DMS 273 (cell line): ENCODE measurements at regions not wholly inside any gene's neighbourhood (a gene's known extent, or its start where the extent isn't known, plus 50 kb on each side); places are given as distances from the start of the nearest gene placed in this dataset.
"Not testable (repeated sequence)": the region's sequence is repeated elsewhere in the genome, so short reads cannot be mapped to it uniquely, and the experiment has no call there.

Source experiments
- DNase-seq: peaks from one replicate; lab custom pipeline; 2025; ENCODE audit not compliant: unreplicated experiment; lab: John Stamatoyannopoulos, UW

DNA sequence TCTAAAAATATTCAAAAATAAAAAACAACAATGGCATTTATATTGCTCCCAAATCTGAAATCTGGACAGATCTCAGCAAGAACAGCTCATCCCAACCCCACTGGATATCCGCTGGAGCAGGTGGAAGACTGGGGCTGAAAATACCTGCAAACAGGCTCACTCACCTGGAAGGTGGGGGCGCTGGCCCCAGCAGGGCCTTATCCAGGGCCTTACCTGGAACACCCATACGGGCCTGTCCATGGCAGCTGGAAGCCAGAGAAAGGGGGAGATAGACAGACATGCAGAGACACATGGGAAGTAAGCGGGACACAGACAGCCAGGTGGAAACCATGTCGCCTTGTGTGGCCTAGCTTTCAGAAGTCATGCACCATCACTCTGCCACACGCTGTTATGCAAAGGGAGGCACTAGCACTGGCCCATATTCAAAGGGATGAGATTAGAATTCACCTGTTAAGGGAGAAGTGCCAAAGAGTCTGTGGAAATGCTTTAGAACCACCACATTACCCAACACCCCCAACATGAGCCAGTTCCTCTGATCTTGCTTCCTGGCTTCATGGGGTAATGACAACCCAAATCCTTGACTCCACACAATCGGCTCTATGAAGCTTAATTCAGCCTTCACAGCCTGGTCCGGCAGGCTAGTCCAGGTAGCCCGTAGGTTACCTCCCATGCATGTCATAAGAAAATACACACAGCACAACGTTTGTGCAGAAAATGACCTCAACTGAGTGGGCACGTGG is 99.0 kb upstream of the CDYL start:
- no peak for DNase-seq

DNA sequence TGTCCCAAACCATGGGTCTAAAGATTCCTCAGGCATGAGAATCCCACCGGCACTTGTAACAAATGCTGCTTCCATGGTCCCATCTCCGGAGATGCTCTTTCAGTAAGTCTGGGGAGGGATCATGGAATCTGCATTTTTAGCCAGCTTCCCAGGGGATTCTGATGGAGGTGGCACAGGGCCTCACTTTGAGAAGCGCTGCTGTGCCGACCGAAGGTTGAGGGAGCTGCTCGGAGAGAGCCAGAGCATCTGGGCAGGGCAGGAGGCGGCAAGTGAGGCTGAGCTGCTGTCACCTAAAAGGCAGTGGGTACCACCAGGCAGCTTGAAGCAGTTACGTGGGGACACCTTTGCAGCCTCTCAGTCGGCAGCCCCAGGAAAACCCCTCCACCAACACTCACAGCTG is 100.2 kb upstream of the CDYL start:
- DNase-seq: no peak

DNA sequence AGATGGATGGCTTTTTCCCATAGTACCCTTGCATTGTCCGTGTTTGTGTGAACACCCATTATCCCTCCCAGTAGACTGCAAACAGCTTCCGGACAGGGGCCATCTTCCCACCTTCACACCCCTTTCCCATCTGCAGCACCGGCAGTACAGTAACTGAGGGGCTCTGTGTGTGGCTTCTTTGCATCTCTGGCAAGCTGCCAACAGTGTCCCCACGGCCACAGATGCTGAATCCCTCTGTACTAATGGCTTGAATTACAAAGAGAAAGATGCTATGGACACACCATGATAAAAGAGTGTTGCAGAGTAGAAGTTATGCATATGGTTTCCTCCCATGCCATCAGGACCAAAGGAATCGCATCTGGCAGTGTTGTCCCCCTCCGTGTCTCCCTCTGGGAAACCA is 101.1 kb upstream of the CDYL start:
- DNase-seq: peak; percentile 30

DNA sequence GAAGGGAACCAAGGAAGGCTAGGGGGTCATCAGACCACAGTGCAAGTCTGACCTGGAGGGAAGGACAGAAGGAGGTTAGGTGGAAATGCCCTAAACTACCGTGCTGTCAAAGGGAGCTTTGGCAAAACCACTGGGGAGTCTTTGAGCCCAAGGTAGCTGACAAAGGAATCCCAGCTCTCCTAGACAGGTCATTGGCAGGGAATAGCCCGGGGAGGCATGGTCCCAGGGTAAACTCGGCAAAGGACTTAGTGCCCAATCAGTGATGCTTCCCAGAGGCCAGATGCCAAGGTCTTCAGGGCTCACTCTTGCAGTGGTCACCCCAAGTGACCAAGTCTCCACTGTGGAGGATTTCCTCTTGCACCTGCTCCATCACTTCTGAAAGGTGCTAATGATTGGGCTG is 102.3 kb upstream of the CDYL start:
- DNase-seq: no peak

DNA sequence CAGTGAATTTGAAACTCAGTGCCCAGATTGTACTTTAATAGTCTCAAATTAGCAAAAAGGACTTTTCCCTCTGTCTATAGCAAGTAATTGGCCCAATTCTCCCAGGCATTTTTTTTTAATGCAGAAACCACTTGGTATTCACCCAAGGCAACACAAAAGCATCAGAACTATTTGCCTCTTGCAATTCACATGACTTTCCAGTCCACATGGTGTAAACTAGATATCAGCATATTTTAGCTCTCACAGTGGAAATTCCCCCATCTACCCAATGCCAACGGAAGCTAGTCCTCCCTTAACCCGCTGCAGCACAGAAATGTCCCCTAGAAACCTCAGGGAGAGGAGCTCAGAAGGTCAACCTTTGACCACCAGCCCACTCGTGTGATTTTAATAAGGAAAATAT is 103.4 kb upstream of the CDYL start:
- no peak for DNase-seq

DNA sequence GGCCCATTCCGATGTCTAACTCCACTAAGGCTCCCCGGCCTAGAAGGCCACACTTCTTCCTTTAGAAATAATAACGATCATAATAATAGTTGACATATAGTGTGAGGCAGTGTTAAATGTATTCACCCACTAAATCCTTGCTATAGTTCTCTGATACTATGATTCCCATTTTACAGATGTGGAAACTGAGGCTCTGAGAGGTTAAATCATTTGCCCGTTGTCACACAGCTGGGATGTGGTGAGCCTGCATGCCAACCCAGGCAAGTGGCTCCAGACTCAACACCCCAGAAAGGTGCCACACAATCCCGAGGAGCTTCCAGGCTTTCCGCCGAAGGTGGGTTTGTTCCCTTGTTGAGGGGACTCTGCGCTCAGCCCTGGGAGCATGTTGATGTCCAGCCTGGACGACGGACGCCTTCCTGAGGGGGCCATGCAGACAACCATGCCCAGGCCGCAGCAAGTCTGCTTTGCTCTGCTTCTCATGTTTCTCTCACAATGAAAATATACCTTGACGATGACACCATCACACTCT is 104.6 kb upstream of the CDYL start:
- DNase-seq: no peak

DNA sequence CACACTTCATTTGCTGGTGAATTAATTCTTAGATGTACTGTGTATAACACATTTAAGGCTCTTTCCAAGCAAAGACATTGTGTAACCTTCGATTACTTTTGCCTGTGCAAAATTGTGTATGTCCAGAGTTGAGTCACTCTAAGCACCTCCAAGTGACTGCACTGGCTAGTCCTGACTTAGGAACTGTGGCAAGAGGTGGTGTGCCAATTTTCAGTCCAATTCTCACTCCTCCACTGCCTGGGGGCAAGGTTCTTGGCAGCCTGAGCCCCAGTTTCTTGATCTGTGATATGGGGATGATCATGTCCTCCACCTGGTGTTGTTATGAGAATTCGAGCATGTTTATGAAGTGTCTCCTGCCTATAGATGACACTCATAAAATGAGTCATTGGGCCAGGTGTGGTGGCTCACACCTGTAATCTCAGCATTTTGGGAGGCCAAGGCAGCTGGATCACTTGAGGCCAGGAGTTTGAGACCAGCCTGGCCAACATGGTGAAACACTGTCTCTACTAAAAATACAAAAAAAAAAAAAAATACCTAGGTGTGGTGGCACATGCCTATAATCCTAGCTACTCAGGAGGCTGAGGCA is 105.3 kb upstream of the CDYL start:
- no peak for DNase-seq

DNA sequence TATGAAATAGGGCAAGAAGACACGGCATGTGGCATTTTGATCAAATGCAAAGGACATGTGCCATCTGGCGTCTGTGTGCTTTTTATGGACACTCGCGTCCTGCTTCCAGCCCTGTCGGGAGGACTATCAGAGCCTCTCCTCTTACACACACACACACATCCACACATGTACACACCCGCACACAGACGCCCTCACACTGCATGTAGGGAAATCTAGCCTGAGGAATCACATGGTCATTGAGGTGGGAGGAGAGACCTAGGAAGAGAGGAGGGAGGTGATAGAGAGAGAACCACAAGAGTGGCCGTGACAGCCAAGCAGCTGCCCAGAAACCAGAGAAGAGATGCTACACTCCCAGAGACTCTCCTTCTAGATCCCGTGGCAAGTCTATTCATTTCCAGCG is 105.9 kb upstream of the CDYL start:
- peak; percentile 23 for DNase-seq

DNA sequence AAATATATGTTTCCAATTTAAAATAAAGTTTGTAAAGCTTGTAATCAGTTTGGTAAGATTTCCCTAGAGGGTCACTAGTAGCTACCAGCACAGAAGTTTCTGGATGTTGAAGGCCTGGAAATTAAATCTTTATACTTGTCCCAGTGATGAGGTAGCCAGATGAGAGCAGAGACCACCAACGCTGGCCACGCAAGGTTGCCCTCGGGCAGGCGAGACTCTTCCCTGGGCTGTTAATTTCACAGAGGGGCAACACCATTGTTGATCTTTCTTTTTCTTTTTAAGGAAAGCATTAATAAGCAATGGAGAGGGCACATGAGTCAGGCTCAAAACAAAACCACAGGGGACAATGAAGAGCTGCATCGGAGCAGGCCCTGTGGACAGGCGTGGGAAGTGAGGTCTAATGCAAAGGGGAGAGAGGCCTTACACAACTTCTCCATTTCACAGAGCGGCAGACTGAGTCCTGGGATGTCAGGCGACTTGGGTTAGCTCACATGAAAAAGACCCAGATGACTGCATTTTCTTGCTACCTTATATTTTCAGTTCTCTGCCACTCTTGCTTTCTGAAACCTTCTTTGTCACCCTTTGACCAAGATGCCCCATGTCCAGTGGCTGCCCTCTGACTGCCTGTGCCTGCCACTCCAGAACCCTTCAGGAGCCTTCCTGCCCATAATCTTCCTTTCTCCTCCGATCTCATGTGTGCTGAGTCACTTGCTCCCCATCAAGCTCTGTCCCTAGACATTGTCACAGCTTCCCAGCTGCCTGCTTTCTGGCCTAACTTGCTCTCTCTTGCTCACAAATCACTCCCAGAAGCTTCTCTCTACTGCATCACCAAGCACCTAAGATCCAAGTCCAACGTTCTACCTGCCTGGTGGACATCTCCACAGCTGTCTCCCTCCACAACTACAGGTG is 107.7 kb upstream of the CDYL start:
- no peak for DNase-seq

DNA sequence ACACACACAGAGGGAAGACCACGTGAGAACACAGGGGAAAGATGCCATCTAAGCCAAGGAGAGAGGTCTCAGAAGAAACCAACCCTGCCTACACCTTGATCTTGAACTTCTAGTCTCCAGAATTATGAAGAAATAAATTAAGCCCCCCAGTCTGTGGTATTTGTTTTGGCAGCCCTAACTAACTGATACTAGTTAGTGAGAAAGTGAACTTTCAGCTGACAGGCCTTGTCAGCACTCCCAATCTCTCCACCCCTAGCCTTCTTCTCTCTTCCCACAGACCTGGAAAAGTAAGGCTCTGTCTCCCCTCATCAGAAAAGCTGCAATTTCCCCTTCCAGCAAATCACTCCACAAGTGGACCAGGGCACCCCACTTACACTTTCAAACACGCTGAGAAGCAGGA is 108.6 kb upstream of the CDYL start:
- no peak for DNase-seq

DNA sequence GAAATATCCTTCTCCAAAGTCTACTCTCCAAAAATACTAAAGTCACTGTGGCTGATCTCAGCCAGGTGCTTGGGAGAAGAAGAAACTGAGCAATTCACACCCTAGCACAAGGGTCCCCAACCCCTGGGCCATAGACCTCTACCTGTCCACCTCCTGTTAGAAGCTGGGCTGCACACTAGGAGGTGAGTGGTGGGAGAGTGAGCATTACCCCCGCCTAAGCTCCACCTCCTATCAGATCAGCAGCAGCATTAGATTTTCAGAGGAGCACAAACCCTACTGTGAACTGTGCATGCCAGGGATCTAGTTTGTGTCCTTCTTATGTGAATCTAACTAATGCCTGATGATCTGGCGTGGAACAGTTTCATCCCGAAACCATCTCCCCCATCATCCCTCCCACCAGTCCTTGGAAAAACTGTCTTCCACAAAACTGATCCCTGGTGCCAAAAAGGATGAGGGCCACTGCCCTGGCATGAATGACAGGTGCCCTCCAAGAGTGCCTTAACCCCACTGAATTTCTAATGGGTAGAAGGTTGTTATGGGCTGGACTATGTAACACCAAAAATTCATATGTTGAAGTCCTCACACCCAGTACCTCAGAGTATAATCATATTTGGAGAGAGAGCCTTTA is 109.2 kb upstream of the CDYL start:
- no peak for DNase-seq

DNA sequence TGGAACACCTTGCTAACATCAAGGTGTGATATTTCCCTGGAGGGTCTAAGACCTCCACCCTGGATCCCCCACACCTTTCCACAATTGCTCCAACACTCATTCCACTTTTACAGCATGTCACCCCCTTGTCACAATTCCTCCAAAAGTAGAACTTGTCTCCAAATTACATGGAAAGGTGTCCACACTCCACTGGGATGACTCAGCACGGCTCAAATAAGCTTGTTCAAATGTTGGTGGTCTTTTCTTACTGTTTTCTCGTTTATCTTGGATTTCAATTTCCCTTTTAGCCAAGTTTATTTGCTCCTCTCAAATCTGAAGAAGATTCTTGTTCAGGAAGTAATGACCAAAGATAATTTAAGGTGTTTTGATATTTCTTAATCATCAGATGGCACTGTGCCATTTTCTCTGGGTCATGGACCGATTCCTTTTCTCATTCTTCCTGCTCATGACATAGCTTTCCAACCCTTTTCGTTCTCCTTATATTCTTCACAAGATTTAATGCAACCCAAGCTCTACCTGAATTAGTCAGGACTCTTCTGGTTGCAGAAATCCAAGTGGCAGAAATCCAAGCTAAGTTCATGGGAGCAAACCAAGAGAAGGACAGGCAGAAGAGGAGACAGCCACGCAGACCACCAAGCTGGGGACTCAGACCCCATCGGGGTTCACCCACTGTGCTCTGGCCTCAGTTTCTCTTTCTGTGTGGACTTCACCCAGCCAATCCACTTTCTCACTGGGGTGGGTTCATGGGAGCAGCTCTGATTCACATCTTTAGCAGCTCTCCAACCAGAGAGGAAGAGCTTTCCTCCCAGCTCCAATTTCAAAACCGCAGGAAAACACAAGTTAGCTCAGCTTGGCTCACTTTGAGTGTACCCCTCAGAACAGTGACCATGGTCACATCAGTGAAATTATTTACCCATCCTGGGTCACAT is 110.5 kb upstream of the CDYL start:
- DNase-seq: no peak

DNA sequence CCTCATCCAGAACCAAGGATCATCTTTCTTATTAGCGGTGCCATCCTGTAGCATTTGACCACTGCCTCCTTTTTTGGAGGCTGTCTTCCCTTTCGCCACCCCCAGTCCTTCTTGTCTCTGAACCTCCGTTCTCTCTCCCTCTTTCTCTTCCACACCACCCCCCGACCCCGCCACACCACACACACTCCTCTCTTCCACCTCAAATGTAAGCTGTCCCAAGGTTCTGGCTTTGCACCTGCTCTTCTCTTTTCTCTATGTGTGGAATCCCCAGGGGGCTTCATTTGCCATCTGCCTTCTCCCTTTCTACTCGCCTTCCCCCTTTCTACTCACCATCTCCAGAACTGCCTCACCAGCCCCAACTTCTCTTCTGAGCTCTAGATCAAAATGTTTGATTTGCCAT is 111.3 kb upstream of the CDYL start:
- DNase-seq: peak; percentile 51

DNA sequence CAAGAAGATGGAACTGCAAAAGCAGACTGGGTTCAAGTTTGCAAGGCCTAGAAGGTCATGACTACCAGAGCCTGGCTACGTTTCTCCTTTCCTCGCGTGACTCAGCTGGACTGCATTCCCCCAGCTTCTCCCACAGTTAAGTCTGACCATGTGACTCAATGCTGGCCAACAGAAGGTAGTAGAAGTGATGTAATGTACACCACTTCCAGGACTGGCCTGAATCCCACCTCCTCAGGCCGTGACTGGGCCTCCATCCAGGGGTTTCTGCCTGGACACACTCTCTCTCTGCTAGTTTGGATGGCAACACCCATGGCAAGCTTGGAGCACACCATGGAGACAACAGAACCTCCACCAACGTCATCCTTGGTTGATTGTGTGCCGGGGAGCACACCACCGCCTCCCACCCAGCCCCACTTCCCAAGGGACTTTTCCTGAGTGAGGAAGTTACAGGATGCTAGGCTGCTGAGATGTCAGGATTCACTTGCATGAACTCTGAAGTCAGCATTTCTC is 112.0 kb upstream of the CDYL start:
- no peak for DNase-seq

DNA sequence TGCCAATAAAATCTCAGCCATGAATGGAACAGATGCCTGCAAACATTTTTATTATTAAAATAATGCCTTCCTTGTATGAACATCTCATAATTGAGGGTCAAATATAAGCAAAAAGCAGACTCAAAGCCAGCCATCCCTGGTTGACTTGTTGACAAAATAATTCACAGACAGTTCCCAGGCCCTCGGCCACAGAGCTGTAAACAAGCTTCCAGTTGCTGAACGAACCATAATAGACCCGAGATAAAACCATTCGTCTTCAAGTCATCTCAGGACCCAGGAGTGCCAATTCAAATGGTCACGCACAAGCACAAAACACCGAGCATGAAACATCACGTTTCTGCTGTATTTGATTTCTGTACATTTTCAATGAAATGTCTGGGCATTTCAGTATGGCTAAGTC is 113.3 kb upstream of the CDYL start:
- no peak for DNase-seq

DNA sequence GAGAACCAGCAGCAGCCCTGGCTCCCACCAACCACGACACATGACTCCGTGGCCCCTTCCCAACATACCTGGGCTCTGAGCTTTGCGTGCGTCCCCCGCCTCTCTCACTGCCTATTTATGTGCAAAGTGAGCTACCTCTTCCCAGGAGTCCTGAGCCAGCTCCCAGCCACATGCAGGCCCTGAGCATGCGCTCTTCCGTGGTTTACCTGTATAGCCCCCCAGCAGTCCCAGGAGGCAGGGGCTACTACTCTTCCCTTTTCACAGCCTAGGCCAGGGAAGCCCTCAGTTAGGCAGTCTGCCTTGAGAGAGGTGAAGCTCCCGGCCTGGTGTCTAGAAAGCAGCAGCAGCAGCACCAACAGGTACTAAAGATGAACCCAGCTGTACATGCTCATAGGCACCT is 114.8 kb upstream of the CDYL start:
- no peak for DNase-seq

DNA sequence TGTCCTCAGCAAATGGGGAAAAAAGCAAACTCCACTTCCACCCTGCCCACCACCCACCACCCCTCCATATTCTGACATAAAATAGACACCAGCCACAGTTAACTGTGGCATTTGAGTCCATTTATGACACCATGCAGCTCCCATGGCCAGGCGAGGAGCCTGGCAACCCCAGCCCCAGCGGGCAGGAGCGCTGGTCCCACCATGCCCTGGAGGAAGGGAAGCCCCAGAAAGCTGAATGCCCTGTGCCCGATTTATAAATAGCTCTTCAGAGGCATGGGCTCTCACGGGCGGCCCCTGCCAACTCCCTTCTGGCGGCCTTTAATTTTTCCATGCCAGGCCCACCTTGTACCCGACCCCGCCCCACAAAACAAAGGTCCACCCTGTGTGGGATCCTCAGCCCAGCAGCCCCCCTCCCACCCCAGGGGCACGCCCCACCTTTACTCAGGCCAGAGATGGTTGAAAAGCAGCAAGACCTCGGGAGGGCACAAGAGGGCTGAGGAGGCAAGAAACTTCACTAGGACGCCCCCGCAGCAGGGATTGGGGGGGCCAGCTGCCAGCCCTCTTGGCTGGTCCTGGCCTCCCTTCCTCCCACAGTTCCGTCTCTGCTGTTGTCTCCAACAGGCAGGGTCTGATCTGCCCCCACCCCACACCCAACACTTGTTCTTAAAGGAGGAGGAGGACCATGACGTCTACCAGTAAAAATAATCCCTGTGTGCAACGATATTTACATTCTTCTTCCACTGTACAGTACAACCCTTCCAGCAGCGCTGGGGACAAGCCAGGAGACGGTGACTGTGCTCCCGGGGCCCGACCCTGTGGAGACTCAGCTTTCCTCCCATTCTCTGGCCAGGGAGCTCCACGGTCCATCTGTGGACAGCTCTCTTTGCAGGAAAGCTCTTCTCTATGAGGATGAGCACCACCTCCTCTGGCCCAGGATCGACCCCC is 115.6 kb upstream of the CDYL start:
- DNase-seq: no peak

DNA sequence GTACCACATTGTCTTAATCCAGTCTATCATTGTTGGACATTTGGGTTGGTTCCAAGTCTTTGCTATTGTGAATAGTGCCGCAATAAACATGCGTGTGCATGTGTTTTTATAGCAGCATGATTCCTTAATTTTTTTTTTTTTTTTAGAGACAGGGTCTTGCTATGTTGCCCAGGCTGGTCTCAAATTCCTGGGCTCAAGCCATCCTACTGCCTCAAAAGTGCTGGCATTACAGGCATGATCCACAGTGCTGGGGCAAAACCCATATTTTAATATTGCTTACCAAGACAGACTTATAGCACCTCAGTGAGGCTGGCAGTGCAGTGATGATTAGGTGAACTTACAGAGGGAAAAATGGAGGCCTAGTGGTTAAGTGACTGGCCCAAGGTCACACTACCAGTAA is 116.5 kb upstream of the CDYL start:
- DNase-seq: not testable (repeated sequence)

DNA sequence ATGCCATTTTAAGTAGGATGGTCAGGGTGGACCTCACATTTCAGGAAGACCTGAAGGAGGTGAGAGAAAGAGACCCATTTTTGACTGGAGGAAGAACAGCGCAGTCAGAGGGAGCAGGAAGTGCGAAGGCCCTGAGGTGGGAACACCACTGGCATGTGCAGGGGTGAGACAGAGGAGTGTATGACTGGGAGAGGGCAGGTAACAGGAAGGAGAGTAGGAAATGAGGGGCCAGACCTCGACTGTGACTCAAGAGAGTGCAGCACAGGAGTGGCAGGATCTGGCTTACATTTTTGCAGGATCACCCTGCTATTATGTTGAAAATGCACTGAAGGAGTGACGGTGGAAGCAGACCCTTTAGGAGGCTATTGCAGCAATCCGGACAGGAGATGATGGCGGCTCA is 117.7 kb upstream of the CDYL start:
- DNase-seq: no peak
